ENCODE measurements at regions not wholly inside any gene's neighbourhood (a gene's known extent, or its start where the extent isn't known, plus 50 kb on each side); places are given as distances from the start of the nearest gene placed in this dataset.

GRCh38 chr4:124803026-124803425 lies 90.5 kb upstream of the ANKRD50 start:
- TF ChIP-seq CTCF (conservative IDR thresholded peaks at IDR 0.05), result no peak
- no peak for TF ChIP-seq ZFX (IDR thresholded peaks at IDR 0.05)
